ENCODE measurements at regions not wholly inside any gene's neighbourhood (a gene's known extent, or its start where the extent isn't known, plus 50 kb on each side); places are given as distances from the start of the nearest gene placed in this dataset.

DNA sequence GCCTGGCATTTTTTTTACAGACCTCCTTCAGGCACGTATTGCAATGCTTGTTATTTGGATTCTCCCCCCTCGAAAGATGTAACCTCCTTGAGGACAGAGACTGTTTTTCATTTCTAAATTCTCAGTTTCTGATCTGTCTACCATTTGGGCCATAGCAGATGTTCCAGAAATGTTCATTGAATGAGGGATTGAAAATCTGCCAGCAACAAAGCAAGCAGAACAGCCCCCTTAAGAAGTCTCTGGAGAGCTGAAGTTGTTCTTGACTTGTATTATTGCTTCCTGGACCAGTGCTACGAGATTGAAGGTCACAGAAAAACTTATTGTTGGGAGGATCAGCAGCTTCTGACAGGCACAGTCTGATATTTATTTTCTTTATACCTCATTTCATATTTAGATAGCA is 355.5 kb downstream of the EPHA4 start:
- Histone ChIP-seq H3K4me3 (no peak overlapping the region), H3K27ac (no peak overlapping the region), H3K4me1 (peaks cover 0 to 9% (median 0%) of the 10 kb centered on the region in 4 donors), H3K36me3 (no peaks in the 10 kb centered on the region), H3K27me3 (no peaks in the 10 kb centered on the region), H3K9me3 (no peaks in the 10 kb centered on the region)
- intact Hi-C loops (cut with DNase I; ENCODE audit: low total_unique reads), result no loop called here
- DNase-seq, result no peak
- in situ Hi-C loops (cut with MboI; ENCODE audit: low pct_ligation_motif_present in 1 of 4, low pct_unique_long_range_greater_than_20kb in 1 of 4, low sequenced_read_pairs in 3 of 4), result no loop called here
- WGBS, 2 donors (ENCODE audit: low coverage in 1 of 2), result 56 to 58% methylated on average over 3 of the region's 3 CpGs
- TF ChIP-seq EP300 (IDR thresholded peaks at IDR 0.05; ENCODE audit: low read depth) (no peak), POLR2A (IDR thresholded peaks at IDR 0.05) (no peak), POLR2AphosphoS5 (IDR thresholded peaks at IDR 0.05) (no peak)
- TF ChIP-seq, protein P1, sequence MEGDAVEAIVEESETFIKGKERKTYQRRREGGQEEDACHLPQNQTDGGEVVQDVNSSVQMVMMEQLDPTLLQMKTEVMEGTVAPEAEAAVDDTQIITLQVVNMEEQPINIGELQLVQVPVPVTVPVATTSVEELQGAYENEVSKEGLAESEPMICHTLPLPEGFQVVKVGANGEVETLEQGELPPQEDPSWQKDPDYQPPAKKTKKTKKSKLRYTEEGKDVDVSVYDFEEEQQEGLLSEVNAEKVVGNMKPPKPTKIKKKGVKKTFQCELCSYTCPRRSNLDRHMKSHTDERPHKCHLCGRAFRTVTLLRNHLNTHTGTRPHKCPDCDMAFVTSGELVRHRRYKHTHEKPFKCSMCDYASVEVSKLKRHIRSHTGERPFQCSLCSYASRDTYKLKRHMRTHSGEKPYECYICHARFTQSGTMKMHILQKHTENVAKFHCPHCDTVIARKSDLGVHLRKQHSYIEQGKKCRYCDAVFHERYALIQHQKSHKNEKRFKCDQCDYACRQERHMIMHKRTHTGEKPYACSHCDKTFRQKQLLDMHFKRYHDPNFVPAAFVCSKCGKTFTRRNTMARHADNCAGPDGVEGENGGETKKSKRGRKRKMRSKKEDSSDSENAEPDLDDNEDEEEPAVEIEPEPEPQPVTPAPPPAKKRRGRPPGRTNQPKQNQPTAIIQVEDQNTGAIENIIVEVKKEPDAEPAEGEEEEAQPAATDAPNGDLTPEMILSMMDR (IDR thresholded peaks at IDR 0.05), result no peak

DNA sequence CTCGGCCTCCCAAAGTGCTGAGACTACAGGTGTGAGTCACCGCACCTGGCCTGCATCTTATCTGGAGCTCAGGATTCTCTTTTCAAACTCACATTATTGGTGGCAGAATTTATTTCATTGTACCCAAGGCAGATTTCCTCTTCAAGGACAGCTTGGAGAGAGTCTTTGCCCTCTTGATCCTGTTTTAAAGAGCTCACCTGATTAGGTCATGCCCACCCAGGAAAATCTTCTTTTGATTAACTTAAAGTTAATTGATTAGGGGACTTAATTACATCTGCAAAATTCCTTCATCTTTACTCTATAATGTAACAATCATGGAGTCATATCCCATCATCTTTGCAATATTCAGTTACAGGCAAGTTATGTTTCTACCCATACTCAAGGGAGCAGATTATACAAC is 346.4 kb downstream of the EPHA4 start:
- no peaks in the 10 kb centered on the region for H3K27me3 ChIP-seq
- intact Hi-C loops (cut with DNase I; ENCODE audit: low total_unique reads), result no loop called here
- in situ Hi-C loops (cut with MboI; ENCODE audit: low pct_ligation_motif_present in 1 of 4, low pct_unique_long_range_greater_than_20kb in 1 of 4, low sequenced_read_pairs in 3 of 4), result no loop called here
- H3K4me3 ChIP-seq, result no peak overlapping the region
- DNase-seq, result no peak
- 86 to 90% methylated on average over 2 of the region's 2 CpGs for WGBS, 2 donors (ENCODE audit: low coverage in 1 of 2)
- no peaks in the 10 kb centered on the region for H3K9me3 ChIP-seq
- H3K27ac ChIP-seq, result no peak overlapping the region
- TF ChIP-seq EP300 (IDR thresholded peaks at IDR 0.05; ENCODE audit: low read depth) (no peak), POLR2AphosphoS5 (IDR thresholded peaks at IDR 0.05) (no peak), POLR2A (IDR thresholded peaks at IDR 0.05) (no peak)
- TF ChIP-seq, protein P1 (IDR thresholded peaks at IDR 0.05), result no peak
- H3K4me1 ChIP-seq, result peaks cover 0 to 14% (median 0%) of the 10 kb centered on the region in 4 donors
- H3K36me3 ChIP-seq, result no peaks in the 10 kb centered on the region

DNA sequence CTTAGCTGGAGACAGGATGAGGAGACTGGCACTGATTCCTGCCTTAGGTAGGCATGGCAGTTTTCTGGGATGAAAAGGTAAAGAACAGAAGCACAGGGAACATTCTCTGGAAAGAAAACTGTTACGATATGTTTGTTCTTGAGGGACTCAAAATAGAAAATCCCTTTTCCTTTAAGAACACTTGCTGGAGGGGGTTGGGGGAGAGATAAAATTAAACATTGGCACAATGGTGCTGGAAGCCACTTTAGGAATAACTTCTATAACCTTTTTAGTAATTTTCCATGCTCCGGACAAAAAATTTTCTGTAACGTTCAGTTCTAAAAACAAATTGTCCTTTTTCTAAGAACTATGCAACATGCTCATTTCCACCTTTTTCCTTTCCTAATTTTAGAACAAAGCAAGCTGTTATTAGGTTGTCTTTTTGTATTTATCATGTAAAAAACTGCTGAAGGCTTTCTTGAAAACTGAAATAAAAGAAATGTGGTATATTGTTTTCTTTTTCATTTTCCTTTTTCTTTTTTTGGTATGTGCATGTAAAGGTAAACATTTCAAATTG is 343.8 kb downstream of the EPHA4 start:
- TF ChIP-seq POLR2AphosphoS5 (IDR thresholded peaks at IDR 0.05), result no peak
- TF ChIP-seq, protein P1 (IDR thresholded peaks at IDR 0.05), result no peak
- TF ChIP-seq EP300 (IDR thresholded peaks at IDR 0.05; ENCODE audit: low read depth), result no peak
- TF ChIP-seq POLR2A (IDR thresholded peaks at IDR 0.05), result no peak
- H3K9me3 ChIP-seq, result no peaks in the 10 kb centered on the region
- intact Hi-C loops (cut with DNase I; ENCODE audit: low total_unique reads) (no loop called here), in situ Hi-C loops (cut with MboI; ENCODE audit: low pct_ligation_motif_present in 1 of 4, low pct_unique_long_range_greater_than_20kb in 1 of 4, low sequenced_read_pairs in 3 of 4) (no loop called here)
- H3K27me3 ChIP-seq, result no peaks in the 10 kb centered on the region
- WGBS, 2 donors (ENCODE audit: low coverage in 1 of 2), result 48 to 65% methylated on average over 3 of the region's 3 CpGs
- H3K27ac ChIP-seq, result no peak overlapping the region
- no peak for DNase-seq
- no peak overlapping the region for H3K4me3 ChIP-seq
- no peaks in the 10 kb centered on the region for H3K36me3 ChIP-seq
- H3K4me1 ChIP-seq, result peaks cover 0 to 14% (median 0%) of the 10 kb centered on the region in 4 donors

DNA sequence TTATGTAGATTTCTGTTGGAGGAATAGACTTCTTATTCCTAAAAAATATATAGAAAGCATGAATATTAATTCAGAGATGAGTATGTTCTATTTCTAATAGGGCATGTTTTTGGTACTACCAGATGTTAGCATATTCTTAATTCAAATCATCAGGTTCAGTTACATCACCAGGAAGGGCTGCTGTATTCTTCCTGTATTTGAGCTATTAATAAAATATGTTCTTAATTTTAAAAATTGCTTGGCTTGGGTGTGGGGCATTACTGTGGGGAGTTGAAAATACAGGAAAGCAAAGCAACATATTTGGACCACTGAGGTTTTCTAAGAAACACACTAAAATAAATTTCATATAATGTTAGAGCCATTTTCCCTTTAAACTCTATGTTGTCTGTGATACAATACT is 343.0 kb downstream of the EPHA4 start:
- Histone ChIP-seq H3K27ac (no peak overlapping the region), H3K4me1 (peaks cover 0 to 14% (median 0%) of the 10 kb centered on the region in 4 donors), H3K9me3 (no peaks in the 10 kb centered on the region), H3K36me3 (no peaks in the 10 kb centered on the region), H3K27me3 (no peaks in the 10 kb centered on the region), H3K4me3 (no peak overlapping the region)
- intact Hi-C loops (cut with DNase I; ENCODE audit: low total_unique reads), result no loop called here
- no peak for TF ChIP-seq POLR2A (IDR thresholded peaks at IDR 0.05)
- no peak for TF ChIP-seq POLR2AphosphoS5 (IDR thresholded peaks at IDR 0.05)
- TF ChIP-seq, protein P1 (IDR thresholded peaks at IDR 0.05), result no peak
- no peak for TF ChIP-seq EP300 (IDR thresholded peaks at IDR 0.05; ENCODE audit: low read depth)
- in situ Hi-C loops (cut with MboI; ENCODE audit: low pct_ligation_motif_present in 1 of 4, low pct_unique_long_range_greater_than_20kb in 1 of 4, low sequenced_read_pairs in 3 of 4), result no loop called here
- no peak for DNase-seq

Measured in transverse colon (tissue), 4 donors.